Fibroblast of villous mesenchyme (primary cell): ENCODE measurements at regions not wholly inside any gene's neighbourhood (a gene's known extent, or its start where the extent isn't known, plus 50 kb on each side); places are given as distances from the start of the nearest gene placed in this dataset.

Experiments used
- DNase-seq: peaks from one replicate; pipeline ENCODE4 v3.0.0-alpha.2; 2010; ENCODE audit warnings: low read depth
- H3K4me3 ChIP-seq: 2 replicates; pipeline ENCODE4 v1.5.1; 2011; ENCODE audit warnings: low read depth, mild to moderate bottlenecking, low read length
- CTCF ChIP-seq: IDR thresholded peaks from 2 replicates; pipeline ENCODE4 v1.5.1; 2012; ENCODE audit warnings: low read depth, mild to moderate bottlenecking, low read length; ENCODE audit not compliant: insufficient read depth

- no peak for DNase-seq
- no peak for TF ChIP-seq CTCF
- H3K4me3 ChIP-seq = no peak overlapping the region
Measured at GRCh38 chr7:131145026-131145425, 182.7 kb upstream of the MKLN1 start.

- no peak for DNase-seq
- TF ChIP-seq CTCF = no peak
- no peak overlapping the region for H3K4me3 ChIP-seq
Measured at GRCh38 chr7:131145770-131146169, 181.9 kb upstream of the MKLN1 start.

GRCh38 chr7:131147604-131148003, 180.1 kb upstream of the MKLN1 start:
- no peak for TF ChIP-seq CTCF
- DNase-seq = no peak
- H3K4me3 ChIP-seq = no peak overlapping the region

GRCh38 chr7:131148258-131148657, 179.4 kb upstream of the MKLN1 start:
- no peak for TF ChIP-seq CTCF
- no peak overlapping the region for H3K4me3 ChIP-seq
- no peak for DNase-seq

GRCh38 chr7:131148708-131149428, 178.8 kb upstream of the MKLN1 start:
- TF ChIP-seq CTCF = no peak
- no peak overlapping the region for H3K4me3 ChIP-seq
- no peak for DNase-seq

- no peak for TF ChIP-seq CTCF
- H3K4me3 ChIP-seq = no peak overlapping the region
Measured at GRCh38 chr7:131149429-131149773, 178.3 kb upstream of the MKLN1 start.

GRCh38 chr7:131149840-131150239, 177.8 kb upstream of the MKLN1 start:
- no peak for TF ChIP-seq CTCF
- no peak for DNase-seq
- no peak overlapping the region for H3K4me3 ChIP-seq

More at GRCh38 chr7:131149429-131149773, 178.3 kb upstream of the MKLN1 start:
- no peak for DNase-seq
